ENCODE measurements at regions not wholly inside any gene's neighbourhood (a gene's known extent, or its start where the extent isn't known, plus 50 kb on each side); places are given as distances from the start of the nearest gene placed in this dataset.

GRCh38 chr7:55698607-55699449 lies 126.5 kb upstream of the VOPP1 start (continued):
- TF ChIP-seq TFAP4 (IDR thresholded peaks at IDR 0.05; ENCODE audit: borderline replicate concordance, low read depth) (peak; percentile 96), CBX5 (CRISPR knock-in tag; IDR thresholded peaks at IDR 0.05; ENCODE audit: borderline replicate concordance) (peak; percentile 91; the same call in 1 of the 2 replicates), AHR (CRISPR knock-in tag; IDR thresholded peaks at IDR 0.05) (peak; percentile 54; the same call in 1 of the 2 replicates), GABPB1 (CRISPR knock-in tag; IDR thresholded peaks at IDR 0.05) (peak; percentile 44; the same call in 1 of the 2 replicates), ZFP90 (CRISPR knock-in tag; IDR thresholded peaks at IDR 0.05; ENCODE audit: borderline replicate concordance) (peak; percentile 52; the same call in 1 of the 2 replicates), ZBTB38 (CRISPR knock-in tag; IDR thresholded peaks at IDR 0.05) (peak; percentile 63), SP4 (CRISPR knock-in tag; IDR thresholded peaks at IDR 0.05) (0 out of 2 replicates have a peak, but pooled peaks have one; percentile 44), ZNF331 (CRISPR knock-in tag; IDR thresholded peaks at IDR 0.05) (0 out of 2 replicates have a peak, but pooled peaks have one; percentile 41), NR2F6 (IDR thresholded peaks at IDR 0.05) (peak; percentile 87), NR2F6 (CRISPR knock-in tag; IDR thresholded peaks at IDR 0.05) (peak; percentile 89), SRY (CRISPR knock-in tag; IDR thresholded peaks at IDR 0.05) (peak; percentile 19; the same call in 1 of the 2 replicates), RERE (CRISPR knock-in tag; IDR thresholded peaks at IDR 0.05; ENCODE audit: low read depth) (0 out of 2 replicates have a peak, but pooled peaks have one; percentile 34), ZNF552 (CRISPR knock-in tag; IDR thresholded peaks at IDR 0.05; ENCODE audit: borderline replicate concordance) (peak; percentile 51; the same call in 1 of the 2 replicates), ZNF547 (CRISPR knock-in tag; IDR thresholded peaks at IDR 0.05) (peak; percentile 63; the same call in 1 of the 2 replicates), ZNF441 (CRISPR knock-in tag; IDR thresholded peaks at IDR 0.05; ENCODE audit: borderline replicate concordance) (peak; percentile 44; the same call in 1 of the 2 replicates)
- TF ChIP-seq, protein P1, sequence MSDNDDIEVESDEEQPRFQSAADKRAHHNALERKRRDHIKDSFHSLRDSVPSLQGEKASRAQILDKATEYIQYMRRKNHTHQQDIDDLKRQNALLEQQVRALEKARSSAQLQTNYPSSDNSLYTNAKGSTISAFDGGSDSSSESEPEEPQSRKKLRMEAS (IDR thresholded peaks at IDR 0.05), result peak; percentile 95
- TF ChIP-seq, protein P2, sequence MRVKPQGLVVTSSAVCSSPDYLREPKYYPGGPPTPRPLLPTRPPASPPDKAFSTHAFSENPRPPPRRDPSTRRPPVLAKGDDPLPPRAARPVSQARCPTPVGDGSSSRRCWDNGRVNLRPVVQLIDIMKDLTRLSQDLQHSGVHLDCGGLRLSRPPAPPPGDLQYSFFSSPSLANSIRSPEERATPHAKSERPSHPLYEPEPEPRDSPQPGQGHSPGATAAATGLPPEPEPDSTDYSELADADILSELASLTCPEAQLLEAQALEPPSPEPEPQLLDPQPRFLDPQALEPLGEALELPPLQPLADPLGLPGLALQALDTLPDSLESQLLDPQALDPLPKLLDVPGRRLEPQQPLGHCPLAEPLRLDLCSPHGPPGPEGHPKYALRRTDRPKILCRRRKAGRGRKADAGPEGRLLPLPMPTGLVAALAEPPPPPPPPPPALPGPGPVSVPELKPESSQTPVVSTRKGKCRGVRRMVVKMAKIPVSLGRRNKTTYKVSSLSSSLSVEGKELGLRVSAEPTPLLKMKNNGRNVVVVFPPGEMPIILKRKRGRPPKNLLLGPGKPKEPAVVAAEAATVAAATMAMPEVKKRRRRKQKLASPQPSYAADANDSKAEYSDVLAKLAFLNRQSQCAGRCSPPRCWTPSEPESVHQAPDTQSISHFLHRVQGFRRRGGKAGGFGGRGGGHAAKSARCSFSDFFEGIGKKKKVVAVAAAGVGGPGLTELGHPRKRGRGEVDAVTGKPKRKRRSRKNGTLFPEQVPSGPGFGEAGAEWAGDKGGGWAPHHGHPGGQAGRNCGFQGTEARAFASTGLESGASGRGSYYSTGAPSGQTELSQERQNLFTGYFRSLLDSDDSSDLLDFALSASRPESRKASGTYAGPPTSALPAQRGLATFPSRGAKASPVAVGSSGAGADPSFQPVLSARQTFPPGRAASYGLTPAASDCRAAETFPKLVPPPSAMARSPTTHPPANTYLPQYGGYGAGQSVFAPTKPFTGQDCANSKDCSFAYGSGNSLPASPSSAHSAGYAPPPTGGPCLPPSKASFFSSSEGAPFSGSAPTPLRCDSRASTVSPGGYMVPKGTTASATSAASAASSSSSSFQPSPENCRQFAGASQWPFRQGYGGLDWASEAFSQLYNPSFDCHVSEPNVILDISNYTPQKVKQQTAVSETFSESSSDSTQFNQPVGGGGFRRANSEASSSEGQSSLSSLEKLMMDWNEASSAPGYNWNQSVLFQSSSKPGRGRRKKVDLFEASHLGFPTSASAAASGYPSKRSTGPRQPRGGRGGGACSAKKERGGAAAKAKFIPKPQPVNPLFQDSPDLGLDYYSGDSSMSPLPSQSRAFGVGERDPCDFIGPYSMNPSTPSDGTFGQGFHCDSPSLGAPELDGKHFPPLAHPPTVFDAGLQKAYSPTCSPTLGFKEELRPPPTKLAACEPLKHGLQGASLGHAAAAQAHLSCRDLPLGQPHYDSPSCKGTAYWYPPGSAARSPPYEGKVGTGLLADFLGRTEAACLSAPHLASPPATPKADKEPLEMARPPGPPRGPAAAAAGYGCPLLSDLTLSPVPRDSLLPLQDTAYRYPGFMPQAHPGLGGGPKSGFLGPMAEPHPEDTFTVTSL (CRISPR knock-in tag; IDR thresholded peaks at IDR 0.05; ENCODE audit: borderline replicate concordance), result peak; percentile 86
